ENCODE measurements at regions not wholly inside any gene's neighbourhood (a gene's known extent, or its start where the extent isn't known, plus 50 kb on each side); places are given as distances from the start of the nearest gene placed in this dataset.

DNA sequence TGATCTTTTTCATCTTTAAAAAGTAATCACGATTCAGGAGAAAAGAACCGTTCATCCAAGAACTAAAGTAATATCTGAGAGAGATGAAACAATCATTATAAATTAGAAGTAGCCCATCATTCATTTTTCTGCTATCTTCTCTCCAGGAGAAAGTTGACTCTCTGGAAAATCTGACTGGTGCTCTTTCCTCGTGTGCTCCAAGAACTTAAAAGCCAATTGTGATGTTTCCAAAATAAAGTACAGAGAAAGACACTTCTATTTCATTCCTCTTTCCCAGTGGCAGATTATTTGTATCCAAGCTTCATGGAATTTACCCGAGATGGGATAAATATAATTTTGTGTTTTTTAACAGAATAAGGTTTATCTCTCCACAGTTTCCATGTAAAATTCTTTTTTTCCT is 212.5 kb upstream of the NOCT start:
- H3K27me3 Mint-ChIP-seq, result no peaks in the 10 kb centered on the region
- TF ChIP-seq, protein P1, sequence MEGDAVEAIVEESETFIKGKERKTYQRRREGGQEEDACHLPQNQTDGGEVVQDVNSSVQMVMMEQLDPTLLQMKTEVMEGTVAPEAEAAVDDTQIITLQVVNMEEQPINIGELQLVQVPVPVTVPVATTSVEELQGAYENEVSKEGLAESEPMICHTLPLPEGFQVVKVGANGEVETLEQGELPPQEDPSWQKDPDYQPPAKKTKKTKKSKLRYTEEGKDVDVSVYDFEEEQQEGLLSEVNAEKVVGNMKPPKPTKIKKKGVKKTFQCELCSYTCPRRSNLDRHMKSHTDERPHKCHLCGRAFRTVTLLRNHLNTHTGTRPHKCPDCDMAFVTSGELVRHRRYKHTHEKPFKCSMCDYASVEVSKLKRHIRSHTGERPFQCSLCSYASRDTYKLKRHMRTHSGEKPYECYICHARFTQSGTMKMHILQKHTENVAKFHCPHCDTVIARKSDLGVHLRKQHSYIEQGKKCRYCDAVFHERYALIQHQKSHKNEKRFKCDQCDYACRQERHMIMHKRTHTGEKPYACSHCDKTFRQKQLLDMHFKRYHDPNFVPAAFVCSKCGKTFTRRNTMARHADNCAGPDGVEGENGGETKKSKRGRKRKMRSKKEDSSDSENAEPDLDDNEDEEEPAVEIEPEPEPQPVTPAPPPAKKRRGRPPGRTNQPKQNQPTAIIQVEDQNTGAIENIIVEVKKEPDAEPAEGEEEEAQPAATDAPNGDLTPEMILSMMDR (IDR thresholded peaks at IDR 0.05; ENCODE audit: unreplicated experiment), result no peak

DNA sequence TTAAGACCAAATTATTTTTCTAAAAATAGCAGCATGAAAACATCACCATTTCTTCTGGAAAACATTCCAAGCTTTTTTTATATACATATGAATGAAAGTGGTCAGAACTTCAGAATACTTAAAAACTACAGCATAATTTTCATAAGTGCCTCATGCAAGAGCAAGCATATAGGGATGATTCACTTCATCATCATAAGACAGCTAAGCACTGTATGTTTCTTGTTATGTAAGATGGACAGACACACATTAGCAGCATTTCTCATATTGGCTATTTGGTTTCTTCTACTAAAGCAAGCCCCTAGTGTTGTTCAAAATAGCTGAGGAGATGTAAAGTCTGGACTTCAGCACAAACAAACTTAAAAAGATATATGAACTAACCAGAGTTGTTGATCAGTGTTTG is 213.1 kb upstream of the NOCT start:
- Mint-ChIP-seq H3K27me3 (no peaks in the 10 kb centered on the region), H3K27ac (no peak overlapping the region), H3K4me3 (ENCODE audit: low read depth) (no peak overlapping the region), H3K4me1 (ENCODE audit: low read depth) (peaks cover 19% of the 10 kb centered on the region), H3K9me3 (ENCODE audit: low read depth) (no peaks in the 10 kb centered on the region), H3K36me3 (ENCODE audit: insufficient read depth) (no peaks in the 10 kb centered on the region)
- DNase-seq (ENCODE audit: low spot score, unreplicated experiment), result no peak
- TF ChIP-seq, protein P1 (IDR thresholded peaks at IDR 0.05; ENCODE audit: unreplicated experiment), result no peak

More for the DNA sequence above, 212.5 kb upstream of the NOCT start:
- Mint-ChIP-seq H3K4me3 (ENCODE audit: low read depth) (no peak overlapping the region), H3K36me3 (ENCODE audit: insufficient read depth) (no peaks in the 10 kb centered on the region), H3K27ac (no peak overlapping the region), H3K9me3 (ENCODE audit: low read depth) (no peaks in the 10 kb centered on the region), H3K4me1 (ENCODE audit: low read depth) (peaks cover 19% of the 10 kb centered on the region)
- no peak for DNase-seq (ENCODE audit: low spot score, unreplicated experiment)

DNA sequence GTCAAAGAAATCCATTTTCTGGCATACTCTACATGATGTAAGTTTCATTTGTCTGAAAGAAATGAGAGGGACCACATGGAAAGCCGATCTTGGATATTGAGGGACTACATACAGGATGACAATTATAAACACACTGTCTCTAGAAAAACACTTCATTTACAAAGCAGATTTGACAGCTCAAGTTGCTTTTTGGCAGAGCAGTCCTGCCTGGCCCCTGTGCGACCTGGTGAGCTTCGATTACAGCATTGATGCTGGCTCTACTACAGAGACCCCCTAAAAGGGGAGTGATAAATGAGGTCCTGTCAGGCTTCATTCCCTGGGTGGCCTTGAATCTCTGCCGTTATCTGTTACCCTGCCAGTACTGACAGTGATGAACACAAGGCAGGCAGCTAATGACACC is 215.2 kb upstream of the NOCT start:
- no peaks in the 10 kb centered on the region for H3K27me3 Mint-ChIP-seq
- TF ChIP-seq, protein P1 (IDR thresholded peaks at IDR 0.05; ENCODE audit: unreplicated experiment), result no peak
- H3K9me3 Mint-ChIP-seq (ENCODE audit: low read depth), result no peaks in the 10 kb centered on the region
- peaks cover 14% of the 10 kb centered on the region for H3K4me1 Mint-ChIP-seq (ENCODE audit: low read depth)
- no peaks in the 10 kb centered on the region for H3K36me3 Mint-ChIP-seq (ENCODE audit: insufficient read depth)
- no peak for DNase-seq (ENCODE audit: low spot score, unreplicated experiment)
- no peak overlapping the region for H3K4me3 Mint-ChIP-seq (ENCODE audit: low read depth)
- H3K27ac Mint-ChIP-seq, result no peak overlapping the region

- TF ChIP-seq, protein P1 (IDR thresholded peaks at IDR 0.05; ENCODE audit: unreplicated experiment), result no peak
- H3K27me3 Mint-ChIP-seq, result no peaks in the 10 kb centered on the region
- no peaks in the 10 kb centered on the region for H3K9me3 Mint-ChIP-seq (ENCODE audit: low read depth)
- H3K4me3 Mint-ChIP-seq (ENCODE audit: low read depth), result no peak overlapping the region
- DNase-seq (ENCODE audit: low spot score, unreplicated experiment), result no peak
- no peak overlapping the region for H3K27ac Mint-ChIP-seq
- no peaks in the 10 kb centered on the region for H3K36me3 Mint-ChIP-seq (ENCODE audit: insufficient read depth)
- no peaks in the 10 kb centered on the region for H3K4me1 Mint-ChIP-seq (ENCODE audit: low read depth)
Measured at GRCh38 chr4:138798404-138798803, 217.2 kb upstream of the NOCT start.

DNA sequence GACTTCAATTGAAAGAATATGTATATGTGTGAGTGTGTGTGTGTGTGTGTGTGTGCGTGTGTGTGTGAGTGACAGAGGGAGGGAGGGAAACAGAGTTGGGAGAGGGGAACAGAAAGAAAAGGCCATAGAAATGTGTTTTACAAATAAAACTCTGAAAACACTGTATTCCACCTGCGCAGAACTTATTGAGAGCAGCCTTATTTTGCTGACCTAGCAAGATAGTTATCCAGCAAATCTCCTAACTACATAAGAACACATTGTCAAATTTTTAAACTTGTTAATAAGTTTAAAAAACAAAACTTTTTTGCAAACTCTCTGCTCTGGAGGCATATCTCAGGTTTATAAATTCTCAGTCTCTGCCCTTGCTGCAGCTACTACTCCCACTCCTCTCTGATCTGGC is 217.9 kb upstream of the NOCT start:
- Mint-ChIP-seq H3K4me1 (ENCODE audit: low read depth) (no peaks in the 10 kb centered on the region), H3K4me3 (ENCODE audit: low read depth) (no peak overlapping the region)

More for the DNA sequence above, 217.9 kb upstream of the NOCT start:
- no peak for DNase-seq (ENCODE audit: low spot score, unreplicated experiment)
- TF ChIP-seq, protein P1 (IDR thresholded peaks at IDR 0.05; ENCODE audit: unreplicated experiment), result no peak
- Mint-ChIP-seq H3K9me3 (ENCODE audit: low read depth) (no peaks in the 10 kb centered on the region), H3K36me3 (ENCODE audit: insufficient read depth) (no peaks in the 10 kb centered on the region), H3K27me3 (no peaks in the 10 kb centered on the region), H3K27ac (no peak overlapping the region)

All from progenitor cell of endocrine pancreas (in vitro differentiated cells).